ENCODE measurements at regions not wholly inside any gene's neighbourhood (a gene's known extent, or its start where the extent isn't known, plus 50 kb on each side); places are given as distances from the start of the nearest gene placed in this dataset.
"Not testable (repeated sequence)": the region's sequence is repeated elsewhere in the genome, so short reads cannot be mapped to it uniquely, and the experiment has no call there.

DNA sequence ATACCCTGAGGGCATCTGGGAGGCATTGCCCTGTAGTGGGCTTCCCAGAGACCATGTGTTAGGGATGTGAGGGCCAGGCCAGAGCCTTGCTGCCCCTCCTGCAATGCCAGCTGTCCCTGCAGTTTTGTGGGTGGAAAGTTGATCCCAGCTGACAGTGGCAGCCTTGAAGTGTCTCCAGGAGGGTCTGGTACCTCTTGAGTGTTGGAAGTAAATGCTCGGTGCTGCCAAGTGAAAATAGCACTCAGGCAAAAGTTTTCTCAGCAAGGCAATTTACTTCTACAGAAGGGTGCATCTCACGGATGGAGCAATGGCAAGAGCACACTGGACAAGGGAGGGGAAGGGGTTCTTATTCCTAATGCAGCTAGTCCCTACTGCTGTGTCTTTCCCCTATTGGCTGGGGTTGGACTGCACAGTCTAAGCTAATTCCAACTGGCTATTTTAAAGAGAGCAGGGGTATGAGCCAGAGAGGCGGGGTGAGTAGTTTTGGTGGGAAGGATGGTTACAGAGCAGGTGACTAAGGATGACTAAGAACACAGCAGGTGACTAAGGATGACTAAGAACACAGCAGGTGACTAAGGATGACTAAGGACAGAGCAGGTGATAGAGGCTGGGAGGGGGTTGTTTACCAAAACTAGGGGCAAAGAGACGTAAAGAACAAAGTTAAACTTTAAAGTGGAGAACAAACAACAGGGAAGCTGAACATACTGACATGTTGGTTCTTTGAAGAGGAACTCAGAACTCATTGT is 146.0 kb upstream of the PZP start:
- CTCF ChIA-PET; intact Hi-C loops (cut with micrococcal nuclease): not testable (repeated sequence)

DNA sequence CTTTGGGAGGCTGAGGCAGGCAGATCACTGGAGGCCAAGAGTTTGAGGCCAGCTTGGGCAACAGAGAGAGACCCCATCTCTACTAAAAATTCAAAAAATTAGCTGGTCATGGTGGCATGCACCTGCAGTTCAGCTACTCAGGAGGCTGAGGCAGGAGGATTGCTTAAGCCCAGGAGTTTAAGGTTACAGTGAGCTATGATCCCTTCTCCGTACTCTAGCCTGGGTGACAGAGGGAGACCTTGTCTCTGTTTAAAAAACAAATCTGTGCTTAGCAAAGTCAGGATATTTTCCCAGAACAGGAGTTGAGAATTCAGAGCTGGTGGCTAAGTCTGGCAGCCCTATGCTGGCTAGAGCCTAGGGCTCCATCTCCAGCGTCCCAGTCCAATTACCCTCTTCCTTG is 142.9 kb upstream of the PZP start:
- H3K9ac ChIP-seq (ENCODE audit: low read length) = no peak overlapping the region
- H3K4me3 ChIP-seq (replicated peaks in 1 of 2; ENCODE audit: low read depth in 1 of 2, low read length in 2 of 2) = no peak overlapping the region
- ChIA-PET RAD21 (ENCODE audit: low non-redundant PET in 1 of 2, low total read pairs in 2 of 2, uncharacterized antibody in 2 of 2, unreplicated experiment in 2 of 2) (no interaction called here), POLR2A (no interaction called here), CTCF (no interaction called here)
- H3K27ac ChIP-seq (ENCODE audit: low read depth, low read length) = no peak overlapping the region
- TF ChIP-seq YY1 (IDR thresholded peaks at IDR 0.05; ENCODE audit: extremely low read depth, insufficient replicate concordance, low read depth, low read length) (no peak), CEBPB (IDR thresholded peaks at IDR 0.05; ENCODE audit: low read depth) (no peak)
- TF ChIP-seq, protein P1, sequence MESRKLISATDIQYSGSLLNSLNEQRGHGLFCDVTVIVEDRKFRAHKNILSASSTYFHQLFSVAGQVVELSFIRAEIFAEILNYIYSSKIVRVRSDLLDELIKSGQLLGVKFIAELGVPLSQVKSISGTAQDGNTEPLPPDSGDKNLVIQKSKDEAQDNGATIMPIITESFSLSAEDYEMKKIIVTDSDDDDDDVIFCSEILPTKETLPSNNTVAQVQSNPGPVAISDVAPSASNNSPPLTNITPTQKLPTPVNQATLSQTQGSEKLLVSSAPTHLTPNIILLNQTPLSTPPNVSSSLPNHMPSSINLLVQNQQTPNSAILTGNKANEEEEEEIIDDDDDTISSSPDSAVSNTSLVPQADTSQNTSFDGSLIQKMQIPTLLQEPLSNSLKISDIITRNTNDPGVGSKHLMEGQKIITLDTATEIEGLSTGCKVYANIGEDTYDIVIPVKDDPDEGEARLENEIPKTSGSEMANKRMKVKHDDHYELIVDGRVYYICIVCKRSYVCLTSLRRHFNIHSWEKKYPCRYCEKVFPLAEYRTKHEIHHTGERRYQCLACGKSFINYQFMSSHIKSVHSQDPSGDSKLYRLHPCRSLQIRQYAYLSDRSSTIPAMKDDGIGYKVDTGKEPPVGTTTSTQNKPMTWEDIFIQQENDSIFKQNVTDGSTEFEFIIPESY (IDR thresholded peaks at IDR 0.05; ENCODE audit: extremely low read depth, insufficient replicate concordance, low read length) = no peak
- TF ChIP-seq, protein P2, sequence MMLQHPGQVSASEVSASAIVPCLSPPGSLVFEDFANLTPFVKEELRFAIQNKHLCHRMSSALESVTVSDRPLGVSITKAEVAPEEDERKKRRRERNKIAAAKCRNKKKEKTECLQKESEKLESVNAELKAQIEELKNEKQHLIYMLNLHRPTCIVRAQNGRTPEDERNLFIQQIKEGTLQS (IDR thresholded peaks at IDR 0.05) = no peak
- TF ChIP-seq, protein P3, sequence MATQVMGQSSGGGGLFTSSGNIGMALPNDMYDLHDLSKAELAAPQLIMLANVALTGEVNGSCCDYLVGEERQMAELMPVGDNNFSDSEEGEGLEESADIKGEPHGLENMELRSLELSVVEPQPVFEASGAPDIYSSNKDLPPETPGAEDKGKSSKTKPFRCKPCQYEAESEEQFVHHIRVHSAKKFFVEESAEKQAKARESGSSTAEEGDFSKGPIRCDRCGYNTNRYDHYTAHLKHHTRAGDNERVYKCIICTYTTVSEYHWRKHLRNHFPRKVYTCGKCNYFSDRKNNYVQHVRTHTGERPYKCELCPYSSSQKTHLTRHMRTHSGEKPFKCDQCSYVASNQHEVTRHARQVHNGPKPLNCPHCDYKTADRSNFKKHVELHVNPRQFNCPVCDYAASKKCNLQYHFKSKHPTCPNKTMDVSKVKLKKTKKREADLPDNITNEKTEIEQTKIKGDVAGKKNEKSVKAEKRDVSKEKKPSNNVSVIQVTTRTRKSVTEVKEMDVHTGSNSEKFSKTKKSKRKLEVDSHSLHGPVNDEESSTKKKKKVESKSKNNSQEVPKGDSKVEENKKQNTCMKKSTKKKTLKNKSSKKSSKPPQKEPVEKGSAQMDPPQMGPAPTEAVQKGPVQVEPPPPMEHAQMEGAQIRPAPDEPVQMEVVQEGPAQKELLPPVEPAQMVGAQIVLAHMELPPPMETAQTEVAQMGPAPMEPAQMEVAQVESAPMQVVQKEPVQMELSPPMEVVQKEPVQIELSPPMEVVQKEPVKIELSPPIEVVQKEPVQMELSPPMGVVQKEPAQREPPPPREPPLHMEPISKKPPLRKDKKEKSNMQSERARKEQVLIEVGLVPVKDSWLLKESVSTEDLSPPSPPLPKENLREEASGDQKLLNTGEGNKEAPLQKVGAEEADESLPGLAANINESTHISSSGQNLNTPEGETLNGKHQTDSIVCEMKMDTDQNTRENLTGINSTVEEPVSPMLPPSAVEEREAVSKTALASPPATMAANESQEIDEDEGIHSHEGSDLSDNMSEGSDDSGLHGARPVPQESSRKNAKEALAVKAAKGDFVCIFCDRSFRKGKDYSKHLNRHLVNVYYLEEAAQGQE (IDR thresholded peaks at IDR 0.05; ENCODE audit: low read depth) = no peak
- no peak for ATAC-seq
- no peak overlapping the region for H3K4me2 ChIP-seq (ENCODE audit: low read length)
- no peaks in the 10 kb centered on the region for H3K27me3 ChIP-seq (ENCODE audit: insufficient read depth, low read length)
- no peak for DNase-seq (ENCODE audit: low read depth, low spot score)
- no peak overlapping the region for H2AFZ ChIP-seq (ENCODE audit: low read depth, low read length, poor library complexity, severe bottlenecking)
- H3K36me3 ChIP-seq (ENCODE audit: control insufficient read depth in 1 of 2, insufficient read depth in 2 of 2, low read length in 2 of 2) = no peaks in the 10 kb centered on the region
- H3K79me2 ChIP-seq (ENCODE audit: insufficient read depth, low read length) = no peaks in the 10 kb centered on the region
- BruUV-seq (replicated peaks) = no TSS peak
- peaks cover 0 to 12% of the 10 kb centered on the region in 2 experiments; a peak in 1 of 4 replicates for H3K4me1 ChIP-seq (ENCODE audit: control insufficient read depth in 1 of 2, insufficient read depth in 2 of 2, low read length in 2 of 2)
- no peaks in the 10 kb centered on the region for H4K20me1 ChIP-seq (ENCODE audit: insufficient read depth)
- H3K9me2 ChIP-seq (ENCODE audit: insufficient read depth) = no peaks in the 10 kb centered on the region
- intact Hi-C loops (cut with micrococcal nuclease) = no loop called here
- H3K9me3 ChIP-seq (ENCODE audit: control insufficient read depth in 1 of 2, insufficient read depth in 1 of 2, low read depth in 1 of 2, low read length in 2 of 2) = peaks cover 0 to 16% of the 10 kb centered on the region in 2 experiments; a peak in 2 of 4 replicates

More for the DNA sequence above, 146.0 kb upstream of the PZP start:
- H3K9ac ChIP-seq (ENCODE audit: low read length); H4K20me1 ChIP-seq (ENCODE audit: insufficient read depth); H3K4me2 ChIP-seq (ENCODE audit: low read length); H3K4me3 ChIP-seq (replicated peaks in 1 of 2; ENCODE audit: low read depth in 1 of 2, low read length in 2 of 2); RAD21 ChIA-PET (ENCODE audit: low non-redundant PET in 1 of 2, low total read pairs in 2 of 2, uncharacterized antibody in 2 of 2, unreplicated experiment in 2 of 2); H3K79me2 ChIP-seq (ENCODE audit: insufficient read depth, low read length); BruUV-seq (replicated peaks); H3K27me3 ChIP-seq (ENCODE audit: insufficient read depth, low read length); H3K9me2 ChIP-seq (ENCODE audit: insufficient read depth); POLR2A ChIA-PET; H2AFZ ChIP-seq (ENCODE audit: low read depth, low read length, poor library complexity, severe bottlenecking); H3K27ac ChIP-seq (ENCODE audit: low read depth, low read length); H3K36me3 ChIP-seq (ENCODE audit: control insufficient read depth in 1 of 2, insufficient read depth in 2 of 2, low read length in 2 of 2): not testable (repeated sequence)
- Histone ChIP-seq H3K4me1 (ENCODE audit: control insufficient read depth in 1 of 2, insufficient read depth in 2 of 2, low read length in 2 of 2) (peaks cover 0 to 12% of the 10 kb centered on the region in 2 experiments; a peak in 1 of 4 replicates), H3K9me3 (ENCODE audit: control insufficient read depth in 1 of 2, insufficient read depth in 1 of 2, low read depth in 1 of 2, low read length in 2 of 2) (peaks cover 0 to 16% of the 10 kb centered on the region in 2 experiments; a peak in 2 of 4 replicates)
- DNase-seq (ENCODE audit: low read depth, low spot score) = peak; percentile 31
- TF ChIP-seq FOSL1 (IDR thresholded peaks at IDR 0.05; ENCODE audit: low read depth) = peak; percentile 87
- peak; percentile 74 for TF ChIP-seq JUND (IDR thresholded peaks at IDR 0.05)
- TF ChIP-seq SRF (IDR thresholded peaks at IDR 0.05; ENCODE audit: low read depth) = peak; percentile 44; the same call in 1 of the 2 replicates
- TF ChIP-seq SP1 (IDR thresholded peaks at IDR 0.05; ENCODE audit: low read depth) = peak; percentile 30; the same call in 1 of the 2 replicates
- peak; percentile 97 for TF ChIP-seq CBX3 (IDR thresholded peaks at IDR 0.05; ENCODE audit: low read depth)
- peak; percentile 62; the same call in 1 of the 2 replicates for ATAC-seq

Data from HCT116 (cell line).